ENCODE measurements at regions not wholly inside any gene's neighbourhood (a gene's known extent, or its start where the extent isn't known, plus 50 kb on each side); places are given as distances from the start of the nearest gene placed in this dataset.
"Not testable (repeated sequence)": the region's sequence is repeated elsewhere in the genome, so short reads cannot be mapped to it uniquely, and the experiment has no call there.

DNA sequence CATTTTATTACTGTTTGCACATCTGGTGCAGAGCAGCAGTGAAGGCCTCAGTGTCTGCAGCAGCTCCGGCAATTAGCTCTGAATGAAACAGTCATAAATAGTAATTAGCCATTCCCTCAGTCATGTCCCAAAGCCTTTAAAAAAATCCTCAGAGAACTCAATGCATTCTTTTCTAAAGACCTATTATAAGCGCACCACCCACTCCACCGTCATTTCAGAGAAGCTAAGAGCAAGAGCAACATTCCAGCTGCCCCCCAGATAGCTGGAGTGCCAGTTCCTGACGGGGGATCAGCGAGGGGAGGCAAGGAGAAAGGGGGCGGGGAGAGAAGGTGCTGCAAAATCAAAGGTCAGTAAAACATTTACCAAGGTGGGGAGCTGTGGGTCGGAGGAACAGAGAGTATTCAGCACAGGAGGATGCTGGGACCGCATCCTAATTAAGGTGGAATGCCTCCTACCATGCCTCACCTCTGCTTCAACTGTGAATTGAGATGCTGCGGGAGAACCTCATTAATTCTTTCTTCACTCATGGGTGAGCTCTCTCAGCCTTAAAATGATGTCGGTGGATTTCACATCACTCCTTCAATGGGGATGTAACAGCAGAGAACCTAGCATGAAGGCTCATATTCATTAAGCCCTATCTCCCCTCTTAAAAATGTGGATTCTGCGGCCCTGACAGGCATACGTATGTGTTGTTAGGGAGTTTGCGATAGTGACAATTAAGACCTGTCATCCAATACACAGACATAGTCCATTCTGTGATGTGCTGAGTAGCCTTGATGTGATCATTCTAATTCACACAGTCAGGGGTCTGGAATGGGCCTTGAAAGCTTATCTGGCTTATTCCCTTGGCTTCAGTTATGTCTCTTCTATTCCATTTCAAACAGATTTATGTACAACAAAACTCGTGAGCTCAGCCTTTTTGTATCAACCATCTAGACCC, 469.5 kb upstream of the NRSN1 start:
- DNase-seq (ENCODE audit: low spot score): no peak
- TF ChIP-seq, protein P1, sequence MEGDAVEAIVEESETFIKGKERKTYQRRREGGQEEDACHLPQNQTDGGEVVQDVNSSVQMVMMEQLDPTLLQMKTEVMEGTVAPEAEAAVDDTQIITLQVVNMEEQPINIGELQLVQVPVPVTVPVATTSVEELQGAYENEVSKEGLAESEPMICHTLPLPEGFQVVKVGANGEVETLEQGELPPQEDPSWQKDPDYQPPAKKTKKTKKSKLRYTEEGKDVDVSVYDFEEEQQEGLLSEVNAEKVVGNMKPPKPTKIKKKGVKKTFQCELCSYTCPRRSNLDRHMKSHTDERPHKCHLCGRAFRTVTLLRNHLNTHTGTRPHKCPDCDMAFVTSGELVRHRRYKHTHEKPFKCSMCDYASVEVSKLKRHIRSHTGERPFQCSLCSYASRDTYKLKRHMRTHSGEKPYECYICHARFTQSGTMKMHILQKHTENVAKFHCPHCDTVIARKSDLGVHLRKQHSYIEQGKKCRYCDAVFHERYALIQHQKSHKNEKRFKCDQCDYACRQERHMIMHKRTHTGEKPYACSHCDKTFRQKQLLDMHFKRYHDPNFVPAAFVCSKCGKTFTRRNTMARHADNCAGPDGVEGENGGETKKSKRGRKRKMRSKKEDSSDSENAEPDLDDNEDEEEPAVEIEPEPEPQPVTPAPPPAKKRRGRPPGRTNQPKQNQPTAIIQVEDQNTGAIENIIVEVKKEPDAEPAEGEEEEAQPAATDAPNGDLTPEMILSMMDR (IDR thresholded peaks at IDR 0.05; ENCODE audit: extremely low read depth, missing control alignments): no peak

DNA sequence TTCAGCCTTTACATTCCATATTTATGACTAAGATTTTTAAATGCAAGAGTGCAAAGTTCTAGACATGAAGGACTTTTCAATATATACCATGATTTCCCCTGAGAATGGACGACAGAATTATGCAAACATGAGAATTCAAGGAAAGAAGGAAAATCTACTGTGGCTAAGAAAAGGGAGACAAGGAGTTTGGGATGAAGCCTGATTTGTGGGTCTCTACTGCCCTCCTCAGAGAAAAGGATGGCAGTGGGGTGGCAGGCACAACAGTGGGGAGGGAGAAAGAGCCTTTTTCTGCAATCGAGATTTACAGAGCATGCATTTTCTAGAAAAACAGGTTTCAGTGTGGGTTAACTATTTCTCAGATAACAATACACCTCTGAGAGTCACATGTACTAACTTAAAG, 466.9 kb upstream of the NRSN1 start:
- no peak for DNase-seq (ENCODE audit: low spot score)
- TF ChIP-seq, protein P1 (IDR thresholded peaks at IDR 0.05; ENCODE audit: extremely low read depth, missing control alignments): no peak

DNA sequence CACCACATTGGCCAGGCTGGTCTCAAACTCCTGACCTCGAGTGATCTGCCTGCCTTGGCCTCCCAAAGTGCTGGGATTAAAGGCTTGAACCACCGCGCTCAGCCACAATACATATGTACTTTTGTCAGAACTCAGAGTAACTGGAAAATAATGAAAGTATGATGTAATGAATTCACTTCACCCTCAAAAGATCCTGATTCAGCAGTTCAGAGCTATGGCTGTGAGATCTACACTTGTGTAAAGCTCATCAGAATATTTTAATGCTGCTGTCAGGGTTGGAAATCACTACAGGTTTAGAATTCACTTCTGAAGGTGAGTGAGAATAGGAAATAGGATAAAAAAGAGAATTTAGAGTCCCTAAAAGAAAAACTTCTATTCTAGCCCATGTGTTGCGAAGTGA, 464.5 kb upstream of the NRSN1 start:
- TF ChIP-seq, protein P1 (IDR thresholded peaks at IDR 0.05; ENCODE audit: extremely low read depth, missing control alignments): no peak
- no peak for DNase-seq (ENCODE audit: low spot score)

DNA sequence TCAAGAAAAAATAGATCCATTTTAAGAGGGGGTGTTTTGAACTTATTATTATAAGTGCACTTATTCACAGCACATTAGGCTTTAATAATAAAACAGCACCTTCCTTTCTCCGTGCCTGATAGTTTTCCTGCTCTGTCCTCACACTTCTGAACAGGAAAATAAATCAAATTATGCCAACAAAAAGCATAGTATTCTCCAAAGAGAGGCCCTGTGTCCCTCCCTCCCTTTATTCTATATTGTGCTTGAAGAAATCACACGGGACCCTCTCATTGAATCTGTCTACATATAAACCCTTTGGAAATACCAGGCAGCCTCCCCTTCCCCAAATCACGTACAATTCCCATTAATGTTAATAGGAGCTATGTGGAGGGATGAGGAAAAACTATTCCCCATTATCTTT, 462.9 kb upstream of the NRSN1 start:
- no peak for DNase-seq (ENCODE audit: low spot score)
- TF ChIP-seq, protein P1 (IDR thresholded peaks at IDR 0.05; ENCODE audit: extremely low read depth, missing control alignments): no peak

DNA sequence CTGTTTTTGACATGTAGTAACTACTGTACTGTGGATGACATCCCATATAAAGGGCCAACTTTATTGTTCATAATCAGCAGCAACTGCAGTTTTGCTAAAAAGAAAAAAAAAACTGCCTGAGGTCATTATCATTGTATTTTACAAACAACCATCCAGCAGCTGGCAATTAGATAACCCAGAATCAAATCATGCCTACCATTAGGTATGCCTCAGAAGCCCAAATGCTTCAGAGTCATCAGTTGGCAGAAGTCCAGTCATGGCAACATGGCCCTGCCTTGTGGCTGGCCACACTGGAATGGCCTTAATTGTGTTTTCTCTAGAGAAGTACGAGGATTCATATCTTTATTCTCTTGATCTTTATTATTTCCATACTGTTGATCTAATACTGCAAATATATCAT, 462.4 kb upstream of the NRSN1 start:
- DNase-seq (ENCODE audit: low spot score): no peak
- TF ChIP-seq, protein P1 (IDR thresholded peaks at IDR 0.05; ENCODE audit: extremely low read depth, missing control alignments): no peak

DNA sequence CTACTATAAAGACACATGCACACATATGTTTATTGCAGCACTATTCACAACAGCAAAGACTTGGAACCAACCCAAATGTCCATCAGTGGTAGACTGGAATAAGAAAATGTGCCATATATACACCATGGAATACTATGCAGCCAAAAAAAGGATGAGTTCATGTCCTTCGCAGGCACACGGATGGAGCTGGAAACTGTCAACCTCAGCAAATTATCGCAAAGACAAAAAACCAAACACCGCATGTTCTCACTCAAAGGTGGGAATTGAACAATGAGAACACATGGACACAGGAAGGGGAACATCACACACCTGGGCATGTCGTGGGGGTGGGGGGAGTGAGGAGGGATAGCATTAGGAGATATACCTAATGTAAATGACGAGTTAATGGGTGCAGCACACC, 460.1 kb upstream of the NRSN1 start:
- not testable (repeated sequence) for DNase-seq (ENCODE audit: low spot score)

DNA sequence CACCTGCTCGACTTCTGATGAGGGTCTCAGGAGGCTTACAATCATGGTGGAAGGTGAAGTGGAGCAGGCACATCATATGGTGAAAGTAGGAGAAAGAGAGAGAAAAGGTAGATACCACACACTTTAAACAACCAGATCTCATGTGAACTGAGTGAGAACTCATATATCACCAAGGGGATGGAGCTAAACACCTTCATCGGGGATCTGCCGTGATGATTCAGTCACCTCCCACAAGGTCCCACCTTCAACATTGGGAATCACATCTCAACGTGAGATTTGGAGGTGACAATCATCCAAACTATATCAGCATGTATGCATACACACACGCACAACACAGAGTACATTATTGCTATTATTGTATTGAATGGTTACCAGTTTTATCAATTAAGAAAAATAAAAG, 453.3 kb upstream of the NRSN1 start:
- TF ChIP-seq, protein P1 (IDR thresholded peaks at IDR 0.05; ENCODE audit: extremely low read depth, missing control alignments): no peak
- DNase-seq (ENCODE audit: low spot score): no peak

DNA sequence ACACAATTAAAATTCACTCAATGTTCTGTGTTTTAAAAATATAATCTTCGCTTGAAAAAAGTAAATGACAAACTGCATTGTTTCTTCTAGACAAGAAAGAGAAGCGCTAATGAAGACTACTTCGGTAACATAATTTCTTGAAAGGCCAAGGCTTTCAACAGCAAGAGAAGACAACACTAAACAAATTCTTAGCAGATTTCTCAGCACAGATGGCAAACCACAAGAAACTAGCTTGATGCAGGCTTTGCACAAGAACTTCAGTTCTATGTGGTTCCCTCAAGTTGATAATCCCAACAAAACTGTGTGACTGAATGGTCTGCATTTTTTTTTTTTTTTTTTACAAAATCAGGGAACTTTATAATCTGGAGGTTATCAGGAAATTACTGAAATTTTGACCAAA, 447.4 kb upstream of the NRSN1 start:
- TF ChIP-seq, protein P1 (IDR thresholded peaks at IDR 0.05; ENCODE audit: extremely low read depth, missing control alignments): no peak
- no peak for DNase-seq (ENCODE audit: low spot score)
